Transverse colon (tissue), 4 donors: ENCODE measurements at regions not wholly inside any gene's neighbourhood (a gene's known extent, or its start where the extent isn't known, plus 50 kb on each side); places are given as distances from the start of the nearest gene placed in this dataset.

ENCODE experiments used
- CTCF ChIP-seq, 5 experiments: fragments of 200-600 bp in 3 of 5; fragments of 450-650 bp in 2 of 5; sonication (generic) in 3 of 5; IDR thresholded peaks; 1 replicate in 2 of 5; 2 replicates in 3 of 5; pipeline ENCODE4 v1.5.1; 2016 to 2017; ENCODE audit warnings: antibody characterized with exemption in 5 of 5, inconsistent platforms in 3 of 5, mild to moderate bottlenecking in 2 of 5, moderate library complexity in 1 of 5
- EP300 ChIP-seq: sonication (generic); formaldehyde crosslinking; IDR thresholded peaks from one replicate; pipeline ENCODE4 v1.6.1; 2017; ENCODE audit warnings: antibody characterized with exemption, low read depth
- POLR2A ChIP-seq: fragments of 450-650 bp; IDR thresholded peaks from one replicate; pipeline ENCODE4 v1.6.1; 2016; ENCODE audit warnings: antibody characterized with exemption, mild to moderate bottlenecking, moderate library complexity
- POLR2AphosphoS5 ChIP-seq, 3 donors: sonication (generic); formaldehyde crosslinking; IDR thresholded peaks; one replicate each; pipeline ENCODE4 v1.6.1; 2016; ENCODE audit warnings: antibody characterized with exemption in 3 of 3

DNA sequence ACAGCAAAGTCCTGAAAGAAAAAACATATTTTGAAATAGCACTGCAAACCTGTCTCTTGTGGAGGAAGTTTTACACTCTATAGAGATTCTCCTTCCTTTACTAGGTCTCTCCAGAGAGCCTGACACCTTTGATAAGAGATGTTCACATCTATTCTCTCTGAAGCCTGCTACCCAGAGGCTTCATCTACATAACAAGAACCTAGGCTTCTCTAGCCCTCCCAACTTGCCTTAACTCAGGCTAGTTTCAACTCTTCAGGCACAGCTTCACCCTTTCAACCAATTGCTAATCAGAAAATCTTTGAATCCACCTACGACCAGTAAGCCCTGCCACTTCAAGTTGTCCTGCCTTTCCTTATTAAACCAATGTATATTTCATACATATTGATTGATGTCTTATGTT, 60.6 kb downstream of the IFNG start:
- TF ChIP-seq CTCF (IDR thresholded peaks at IDR 0.05) = no peak
- TF ChIP-seq POLR2AphosphoS5 (IDR thresholded peaks at IDR 0.05) = no peak
- TF ChIP-seq EP300 = no peak
- TF ChIP-seq POLR2A = no peak
